Mucosa of descending colon (tissue), 3 donors: ENCODE measurements at regions not wholly inside any gene's neighbourhood (a gene's known extent, or its start where the extent isn't known, plus 50 kb on each side); places are given as distances from the start of the nearest gene placed in this dataset.

ENCODE experiments used
- ATAC-seq: fragments of 200-7000 bp; cut with Tn5 transposase; one replicate; pipeline ENCODE4 v1.9.1; 2020; ENCODE audit warnings: mild to moderate bottlenecking, moderate library complexity
- DNase-seq, 3 donors: peaks; one replicate each; pipeline ENCODE4 v3.0.0-alpha.2; 2020
- H3K36me3 ChIP-seq: fragments of 200-600 bp; one replicate; pipeline ENCODE4 v1.8.0; 2021; ENCODE audit warnings: low read depth, mild to moderate bottlenecking
- H3K4me1 ChIP-seq: fragments of 200-600 bp; one replicate; pipeline ENCODE4 v1.8.0; 2021; ENCODE audit warnings: low read depth, mild to moderate bottlenecking
- H3K4me3 ChIP-seq: fragments of 200-600 bp; one replicate; pipeline ENCODE4 v1.8.0; 2021; ENCODE audit warnings: mild to moderate bottlenecking
- H3K9me3 ChIP-seq: fragments of 200-600 bp; one replicate; pipeline ENCODE4 v1.8.0; 2021; ENCODE audit warnings: mild to moderate bottlenecking
- CTCF ChIP-seq: fragments of 200-600 bp; IDR thresholded peaks from one replicate; pipeline ENCODE4 v1.8.0; 2022; ENCODE audit warnings: antibody characterized with exemption, mild to moderate bottlenecking
- intact Hi-C, 2 donors: fragments of 100-400 bp; cut with DNase I in 1 of 2; cut with micrococcal nuclease in 1 of 2; formaldehyde crosslinking; loops; one replicate each; pipeline versions ENCODE4 v1.11.0 to v1.11.1; 2022; cut with DNase I, micrococcal nuclease
- donor health status: DM: no; HTN: no; CAD: no; lungs with moderate emphysema.
- donor health status: DM: no; HTN: no; CAD: no.
- donor health status: DM: no; HTN: yes; CAD: no.

GRCh38 chr7:130927062-130927461 lies 193.1 kb upstream of the KLF14 start:
- Histone ChIP-seq H3K9me3 (no peaks in the 10 kb centered on the region), H3K4me1 (peaks cover 42% of the 10 kb centered on the region), H3K36me3 (no peaks in the 10 kb centered on the region), H3K4me3 (no peak overlapping the region)
- no peak for DNase-seq
- no peak for TF ChIP-seq CTCF
- intact Hi-C loops = no loop called here
- ATAC-seq = no peak

DNA sequence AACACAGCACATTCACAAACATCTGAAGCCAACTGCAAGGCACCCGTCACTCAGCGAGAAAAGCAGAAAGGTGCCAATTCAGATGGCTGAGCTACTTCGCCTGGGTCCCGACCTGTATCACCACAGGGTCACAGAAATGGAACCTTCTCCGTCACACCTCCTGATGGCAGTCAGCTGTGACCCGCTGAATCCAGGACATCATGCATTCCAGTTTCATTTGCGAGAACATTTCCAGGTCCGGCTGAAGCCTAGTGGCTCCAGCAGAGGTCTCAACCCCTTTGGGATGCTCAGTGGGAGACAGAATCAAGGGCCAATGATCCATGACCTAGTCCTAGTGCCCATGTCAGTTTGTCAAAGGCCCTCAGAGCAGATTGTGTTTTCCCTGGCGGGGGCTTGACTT lies 193.6 kb upstream of the KLF14 start:
- H3K4me1 ChIP-seq = peaks cover 39% of the 10 kb centered on the region
- no peak for DNase-seq
- no peaks in the 10 kb centered on the region for H3K9me3 ChIP-seq
- intact Hi-C loops = no loop called here
- TF ChIP-seq CTCF = no peak
- H3K4me3 ChIP-seq = no peak overlapping the region
- H3K36me3 ChIP-seq = no peaks in the 10 kb centered on the region
- no peak for ATAC-seq

DNA sequence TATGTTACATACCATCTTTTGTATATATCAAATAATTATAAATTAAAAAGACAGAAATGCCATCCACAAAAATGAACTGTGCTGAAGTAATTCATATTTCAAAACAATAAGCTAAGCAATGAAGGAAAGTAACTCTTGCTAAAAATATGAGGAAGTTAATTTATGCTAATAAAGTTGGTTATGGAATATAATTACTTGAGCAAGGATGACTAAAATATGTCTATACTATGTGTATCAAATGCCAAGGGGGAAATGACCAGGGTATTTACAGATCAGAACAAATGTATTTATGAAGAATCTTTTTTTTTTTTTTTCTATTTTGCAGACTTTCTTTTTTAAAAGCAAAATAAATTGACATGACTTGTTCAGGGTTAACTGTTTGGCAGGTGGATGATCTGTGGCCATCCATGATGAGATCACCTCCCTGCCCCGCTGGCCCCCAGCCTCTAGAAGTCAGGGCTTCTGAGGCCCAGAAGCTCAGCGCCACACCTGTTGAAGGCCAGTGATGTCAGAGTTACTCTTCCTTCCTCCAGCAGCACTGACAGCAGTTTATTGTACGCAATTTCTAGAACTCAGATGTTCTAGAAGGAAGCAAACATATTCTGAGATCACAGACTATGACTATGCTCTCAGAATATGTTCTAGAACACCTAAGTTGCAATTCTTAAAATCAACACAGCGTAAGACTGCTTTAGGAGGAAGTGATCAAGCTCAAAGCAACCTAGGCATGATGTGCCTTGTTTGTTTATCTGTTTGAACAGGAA lies 196.1 kb upstream of the KLF14 start:
- peak; percentile 58 to 70 (median 60) for DNase-seq

GRCh38 chr7:130930681-130931080 lies 196.7 kb upstream of the KLF14 start:
- Histone ChIP-seq H3K9me3 (no peaks in the 10 kb centered on the region), H3K36me3 (no peaks in the 10 kb centered on the region), H3K4me1 (peaks cover 28% of the 10 kb centered on the region), H3K4me3 (no peak overlapping the region)
- intact Hi-C loops = no loop called here
- no peak for TF ChIP-seq CTCF
- ATAC-seq = no peak
- no peak for DNase-seq

More for the DNA sequence above, 196.1 kb upstream of the KLF14 start:
- no peaks in the 10 kb centered on the region for H3K9me3 ChIP-seq
- H3K36me3 ChIP-seq = no peaks in the 10 kb centered on the region
- intact Hi-C loops = no loop called here
- ATAC-seq = peak; percentile 89
- H3K4me3 ChIP-seq = no peak overlapping the region
- no peak for TF ChIP-seq CTCF
- peaks cover 32% of the 10 kb centered on the region for H3K4me1 ChIP-seq

GRCh38 chr7:130931423-130931822 lies 197.4 kb upstream of the KLF14 start:
- H3K4me3 ChIP-seq = no peak overlapping the region
- no peak for TF ChIP-seq CTCF
- no peaks in the 10 kb centered on the region for H3K36me3 ChIP-seq
- ATAC-seq (no peak), DNase-seq (no peak)
- intact Hi-C loops = no loop called here
- H3K9me3 ChIP-seq = no peaks in the 10 kb centered on the region
- peaks cover 28% of the 10 kb centered on the region for H3K4me1 ChIP-seq

- DNase-seq (no peak), ATAC-seq (no peak)
- intact Hi-C loops = no loop called here
- no peaks in the 10 kb centered on the region for H3K36me3 ChIP-seq
- no peak for TF ChIP-seq CTCF
- peaks cover 32% of the 10 kb centered on the region for H3K4me1 ChIP-seq
- no peak overlapping the region for H3K4me3 ChIP-seq
- H3K9me3 ChIP-seq = no peaks in the 10 kb centered on the region
Measured at GRCh38 chr7:130932088-130932487, 198.1 kb upstream of the KLF14 start.
